HTR-8/SVneo (cell line): ENCODE measurements at regions not wholly inside any gene's neighbourhood (a gene's known extent, or its start where the extent isn't known, plus 50 kb on each side); places are given as distances from the start of the nearest gene placed in this dataset.

ENCODE experiments used
- DNase-seq: peaks from one replicate; pipeline ENCODE4 v3.0.0; 2011; ENCODE audit warnings: low spot score, mixed read lengths; ENCODE audit not compliant: insufficient read length
- FAIRE-seq: peaks from 2 replicates; lab custom pipeline; 2011; peaks lifted over from hg19 to GRCh38; lab: Jason Lieb, UNC

GRCh38 chr2:224325941-224326340, 76.0 kb downstream of the FAM124B start:
- DNase-seq (no peak), FAIRE-seq (no peak)

- no peak for DNase-seq
- no peak for FAIRE-seq
Measured at GRCh38 chr2:224324604-224325003, 77.3 kb downstream of the FAM124B start.

- FAIRE-seq (no peak), DNase-seq (no peak)
Measured at GRCh38 chr2:224320660-224321059, 81.2 kb downstream of the FAM124B start.

DNA sequence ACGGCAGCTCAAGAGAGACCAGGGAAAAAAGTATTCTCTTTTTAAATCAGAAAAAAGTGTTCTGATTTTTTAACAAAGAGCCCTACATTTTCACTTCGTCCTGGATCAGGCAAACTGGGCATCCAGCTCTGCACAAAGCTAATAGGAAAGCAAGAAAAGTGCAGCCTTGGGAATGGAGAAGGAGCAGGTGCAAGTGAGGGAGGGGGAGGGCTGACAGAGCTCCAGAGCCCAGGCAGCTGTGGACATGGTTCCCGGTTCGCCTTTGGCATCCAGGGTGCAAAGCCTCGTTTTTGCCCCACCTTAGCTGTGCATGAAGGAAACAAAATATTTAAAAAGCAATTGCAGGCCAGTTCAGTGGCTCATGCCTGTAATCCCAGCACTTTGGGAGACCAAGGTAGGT, 82.2 kb downstream of the FAM124B start:
- no peak for FAIRE-seq
- DNase-seq: no peak

DNA sequence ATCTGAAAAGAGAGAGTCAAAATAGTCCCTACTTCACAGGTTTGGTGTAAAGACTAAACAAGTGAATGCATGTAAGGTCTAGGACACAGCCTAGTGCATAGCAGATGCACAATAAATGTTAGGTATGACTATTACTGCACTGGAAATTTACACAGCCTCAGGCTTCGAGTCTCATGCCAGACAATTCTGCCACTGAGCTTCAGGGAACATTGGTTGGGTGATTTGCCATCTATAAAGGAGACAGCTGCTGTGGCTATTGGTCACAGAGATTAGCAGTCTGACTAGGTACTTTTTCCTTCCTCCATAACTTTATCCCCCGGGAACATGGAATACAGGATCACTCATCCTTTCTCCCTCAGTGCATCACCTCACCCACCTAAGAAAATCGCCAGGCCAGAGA, 89.2 kb downstream of the FAM124B start:
- no peak for FAIRE-seq
- DNase-seq: no peak

GRCh38 chr2:224310943-224311625, 90.8 kb downstream of the FAM124B start:
- DNase-seq (no peak), FAIRE-seq (no peak)

- FAIRE-seq (no peak), DNase-seq (no peak)
Measured at GRCh38 chr2:224309176-224309575, 92.7 kb downstream of the FAM124B start.

DNA sequence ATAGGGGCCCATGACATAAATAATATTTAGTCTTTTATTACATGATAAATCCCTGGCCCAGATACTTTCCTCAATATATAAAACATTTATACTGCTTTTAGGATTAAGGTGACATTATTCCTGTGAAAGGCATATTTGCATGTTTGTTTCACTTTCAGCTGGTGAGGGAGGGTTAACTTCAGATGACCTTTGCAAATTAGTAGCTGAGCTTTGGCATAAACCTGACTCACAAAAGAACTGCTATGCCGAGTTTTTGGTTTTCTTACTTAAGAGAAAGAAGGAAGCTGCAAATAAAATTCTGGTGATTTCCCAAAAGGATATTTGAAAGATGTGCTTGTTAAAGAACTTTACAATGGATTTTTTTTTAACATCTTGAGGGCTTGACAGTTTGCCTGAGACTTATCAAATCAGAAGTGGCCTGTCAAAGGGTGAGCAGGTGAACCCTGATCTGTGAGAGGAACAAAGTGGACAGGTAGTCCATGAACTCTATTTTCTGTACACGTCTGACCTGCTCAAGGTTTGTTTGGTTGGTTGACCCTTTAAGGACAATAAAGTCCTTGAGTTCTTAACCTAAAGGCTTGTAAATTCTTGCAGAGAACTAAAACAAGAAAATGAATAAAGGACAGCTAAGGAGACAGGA, 93.5 kb downstream of the FAM124B start:
- no peak for DNase-seq
- FAIRE-seq: no peak

GRCh38 chr2:224302952-224303351, 99.0 kb downstream of the FAM124B start:
- no peak for DNase-seq
- FAIRE-seq: no peak

DNA sequence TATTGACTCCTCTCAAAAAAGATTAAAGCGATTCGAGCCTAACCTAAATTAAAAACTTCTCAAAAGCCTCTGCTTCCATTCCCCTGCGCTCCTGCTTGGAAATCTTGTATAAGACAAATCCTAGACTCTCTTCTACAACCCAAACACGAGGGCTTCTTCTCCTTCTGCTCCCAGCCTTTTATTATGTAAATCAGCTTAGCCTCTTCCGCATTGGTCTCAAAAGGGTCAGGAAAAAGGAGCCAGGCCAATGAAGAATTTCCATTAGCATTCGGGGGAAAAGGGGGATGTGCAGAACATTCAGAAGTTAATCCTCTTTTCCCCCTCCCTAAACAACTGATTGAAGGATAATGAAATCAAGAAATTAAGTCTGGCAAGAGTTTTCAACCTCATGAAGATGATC, 107.9 kb downstream of the FAM124B start:
- no peak for FAIRE-seq

DNA sequence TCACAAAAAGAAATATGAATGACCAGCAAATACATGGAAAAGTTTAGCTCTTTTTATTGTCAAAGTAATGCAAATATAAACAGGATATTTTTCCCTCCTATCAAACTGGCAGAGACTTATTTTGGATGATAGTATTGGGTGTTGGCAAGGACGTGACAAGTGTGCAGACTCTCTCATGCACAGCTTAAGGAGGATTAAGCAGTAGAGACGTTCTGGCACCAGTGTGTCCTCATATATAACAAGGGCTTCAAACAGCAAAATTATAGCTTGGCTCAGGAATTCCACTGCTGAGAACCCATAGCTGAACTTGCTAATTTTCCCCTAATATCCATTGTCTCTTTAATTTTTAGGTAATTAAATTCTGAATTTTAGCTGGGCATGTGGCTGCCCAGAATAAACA, 114.4 kb downstream of the FAM124B start:
- FAIRE-seq: no peak

More for the DNA sequence above, 107.9 kb downstream of the FAM124B start:
- no peak for DNase-seq

GRCh38 chr2:224286923-224287322, 115.0 kb downstream of the FAM124B start:
- FAIRE-seq: no peak
- no peak for DNase-seq

More for the DNA sequence above, 114.4 kb downstream of the FAM124B start:
- no peak for DNase-seq

GRCh38 chr2:224284134-224284946, 117.6 kb downstream of the FAM124B start:
- peak; percentile 66 for FAIRE-seq
- DNase-seq: peak; percentile 13

DNA sequence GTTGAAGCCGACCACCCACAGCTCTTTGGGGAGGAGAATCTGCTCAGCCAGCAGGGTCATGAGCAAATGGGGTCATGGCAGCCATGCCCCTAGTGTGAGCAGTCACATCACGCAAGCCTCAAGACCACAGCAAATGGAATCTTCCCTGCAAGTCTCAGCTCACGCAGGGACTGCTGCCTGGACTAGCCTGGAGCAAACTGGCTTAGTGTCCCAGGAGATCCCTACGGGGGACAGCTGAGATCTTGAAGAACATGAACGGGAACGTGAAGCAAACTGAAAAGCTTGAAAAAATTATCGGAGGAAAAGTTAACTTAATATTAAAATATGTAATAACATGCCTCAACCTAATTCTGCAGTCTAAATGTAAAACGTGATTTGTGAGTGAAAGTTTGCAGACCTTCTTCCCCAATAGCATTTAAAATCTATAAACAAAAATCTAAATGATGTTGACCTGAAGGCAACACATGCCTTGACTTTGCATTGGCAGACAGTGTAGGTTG, 118.4 kb downstream of the FAM124B start:
- DNase-seq (no peak), FAIRE-seq (no peak)

DNA sequence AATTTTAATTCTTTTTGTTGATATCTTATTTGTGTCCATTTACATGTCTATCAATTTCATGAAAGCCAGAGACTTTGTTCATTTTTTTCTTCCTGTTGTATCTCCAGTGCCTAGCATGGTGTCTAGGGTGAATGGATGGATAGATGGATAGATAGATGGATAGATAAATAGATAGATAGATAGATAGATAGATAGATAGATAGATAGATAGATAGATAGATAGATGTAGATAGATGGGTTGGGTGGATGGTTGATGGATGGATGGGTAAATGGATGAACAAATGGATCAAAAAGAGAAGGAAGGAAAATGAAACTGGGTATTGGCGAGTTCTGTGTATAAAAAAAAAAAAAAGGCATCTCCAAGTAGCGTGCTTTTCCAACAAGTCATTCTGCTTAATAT, 120.5 kb downstream of the FAM124B start:
- FAIRE-seq (no peak), DNase-seq (no peak)

DNA sequence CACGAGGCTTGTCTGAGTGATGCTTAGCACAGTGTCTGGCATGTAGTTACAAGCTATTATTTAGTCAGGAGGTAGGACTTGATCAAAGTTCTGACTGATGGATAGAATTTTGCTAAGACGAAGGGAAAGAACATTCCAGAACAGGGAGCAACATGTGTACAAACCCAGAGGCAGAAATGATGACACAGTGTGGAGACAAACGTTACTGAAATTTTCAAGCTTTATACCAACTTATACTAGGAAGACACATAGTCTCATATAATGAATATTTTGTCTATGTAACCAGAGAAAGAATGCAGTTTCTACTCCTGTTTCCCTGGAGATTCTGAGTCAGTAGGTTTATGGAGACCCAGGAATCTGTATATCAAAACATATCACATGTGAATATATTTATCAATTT, 123.4 kb downstream of the FAM124B start:
- DNase-seq (no peak), FAIRE-seq (no peak)

GRCh38 chr2:224276251-224276650, 125.7 kb downstream of the FAM124B start:
- FAIRE-seq (no peak), DNase-seq (no peak)

DNA sequence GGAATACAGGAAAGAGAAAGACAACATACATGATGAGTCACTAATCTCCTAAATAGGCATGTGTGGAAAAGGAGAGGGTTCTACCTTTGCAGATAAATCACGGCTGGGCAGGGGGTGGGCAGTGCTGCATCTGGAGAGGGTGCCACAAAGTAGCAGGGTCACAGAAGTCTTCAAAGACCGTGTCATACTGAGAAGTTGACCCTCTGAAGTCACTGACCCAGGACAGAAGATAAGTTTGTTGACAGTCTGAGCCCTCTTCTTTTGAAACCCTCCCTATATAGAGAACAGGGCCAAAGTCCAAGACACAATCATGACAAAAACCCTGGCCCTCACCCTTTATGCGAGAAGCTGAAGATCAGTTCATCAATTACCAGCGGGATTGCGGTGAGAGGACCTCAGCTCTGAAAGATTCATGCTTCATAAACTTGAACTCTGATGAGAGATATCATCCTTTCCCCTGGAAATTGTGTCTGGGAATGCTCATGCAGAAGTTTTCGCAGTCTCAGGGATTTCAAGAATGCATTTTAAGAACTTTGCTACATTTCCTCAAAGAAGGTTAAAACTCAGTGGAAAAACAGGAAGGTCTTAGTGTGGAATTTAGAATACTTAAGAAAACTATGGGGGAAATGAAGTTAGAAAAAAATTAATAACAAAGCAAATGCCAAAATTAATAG, 129.5 kb downstream of the FAM124B start:
- FAIRE-seq: no peak
- no peak for DNase-seq

DNA sequence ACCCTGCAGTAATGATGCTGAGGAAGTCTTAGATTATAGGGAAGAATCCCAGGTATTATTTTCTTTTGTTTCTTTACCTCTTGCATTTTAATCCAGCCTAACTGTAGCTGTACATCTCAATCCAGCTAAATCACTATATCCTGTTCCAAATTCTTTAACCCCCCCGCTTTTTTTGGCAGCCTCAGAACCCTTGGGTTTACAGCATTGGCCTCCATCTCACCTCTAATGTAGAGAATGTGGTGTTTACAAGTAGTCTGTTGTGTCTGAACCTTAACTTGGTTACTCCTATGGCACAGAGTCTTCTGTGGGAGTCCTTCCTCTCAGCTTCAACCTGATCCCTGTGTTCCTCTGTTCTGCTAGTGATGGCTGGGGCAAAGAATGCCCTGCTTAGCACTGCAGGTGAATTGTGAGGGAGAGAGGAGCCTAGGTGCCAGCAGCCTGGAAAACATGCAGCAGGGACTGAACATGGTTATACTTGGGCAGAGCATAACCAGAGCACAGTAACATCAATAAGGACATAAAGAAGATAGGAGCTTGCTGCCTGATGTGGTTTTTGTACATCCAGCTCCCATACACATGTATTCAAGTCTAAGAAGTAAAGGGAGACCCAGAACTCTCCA, 130.2 kb downstream of the FAM124B start:
- FAIRE-seq (no peak), DNase-seq (no peak)

- no peak for DNase-seq
- FAIRE-seq: no peak
Measured at GRCh38 chr2:224268441-224268840, 133.5 kb downstream of the FAM124B start.
